ENCODE measurements at regions not wholly inside any gene's neighbourhood (a gene's known extent, or its start where the extent isn't known, plus 50 kb on each side); places are given as distances from the start of the nearest gene placed in this dataset.

DNA sequence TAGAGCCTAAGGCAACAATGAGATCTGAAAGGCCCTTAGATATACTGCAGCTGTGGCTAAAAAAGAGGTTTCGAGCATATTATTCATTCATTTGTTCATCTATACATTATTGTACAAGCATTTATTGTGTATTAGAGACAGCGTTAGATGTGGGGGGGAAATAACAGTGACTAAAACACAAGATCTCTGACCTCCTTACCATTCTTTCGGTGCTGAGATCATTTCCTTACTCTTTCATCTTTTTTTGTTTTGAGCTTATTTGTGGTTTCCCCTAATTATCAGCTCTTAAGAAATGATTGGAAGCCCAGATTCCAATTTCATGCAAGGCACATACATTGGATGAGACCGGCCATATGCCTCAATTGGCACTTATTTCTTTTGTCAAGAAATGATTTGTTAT, 113.2 kb downstream of the SEC61B start:
- TF ChIP-seq JUN (IDR thresholded peaks at IDR 0.05; ENCODE audit: low read depth, low read length), result no peak
- TF ChIP-seq, protein P1, sequence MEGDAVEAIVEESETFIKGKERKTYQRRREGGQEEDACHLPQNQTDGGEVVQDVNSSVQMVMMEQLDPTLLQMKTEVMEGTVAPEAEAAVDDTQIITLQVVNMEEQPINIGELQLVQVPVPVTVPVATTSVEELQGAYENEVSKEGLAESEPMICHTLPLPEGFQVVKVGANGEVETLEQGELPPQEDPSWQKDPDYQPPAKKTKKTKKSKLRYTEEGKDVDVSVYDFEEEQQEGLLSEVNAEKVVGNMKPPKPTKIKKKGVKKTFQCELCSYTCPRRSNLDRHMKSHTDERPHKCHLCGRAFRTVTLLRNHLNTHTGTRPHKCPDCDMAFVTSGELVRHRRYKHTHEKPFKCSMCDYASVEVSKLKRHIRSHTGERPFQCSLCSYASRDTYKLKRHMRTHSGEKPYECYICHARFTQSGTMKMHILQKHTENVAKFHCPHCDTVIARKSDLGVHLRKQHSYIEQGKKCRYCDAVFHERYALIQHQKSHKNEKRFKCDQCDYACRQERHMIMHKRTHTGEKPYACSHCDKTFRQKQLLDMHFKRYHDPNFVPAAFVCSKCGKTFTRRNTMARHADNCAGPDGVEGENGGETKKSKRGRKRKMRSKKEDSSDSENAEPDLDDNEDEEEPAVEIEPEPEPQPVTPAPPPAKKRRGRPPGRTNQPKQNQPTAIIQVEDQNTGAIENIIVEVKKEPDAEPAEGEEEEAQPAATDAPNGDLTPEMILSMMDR (IDR thresholded peaks at IDR 0.05; ENCODE audit: control extremely low read depth in 1 of 3, insufficient read depth in 1 of 3, low read depth in 1 of 3, low read length in 3 of 3), result no peak
